Stimulated activated CD8-positive, alpha-beta memory T cell treated with anti-CD3 and anti-CD28 coated beads, Interleukin-15, amount 100 ng/mL, for 4 hours (primary cell): ENCODE measurements at regions not wholly inside any gene's neighbourhood (a gene's known extent, or its start where the extent isn't known, plus 50 kb on each side); places are given as distances from the start of the nearest gene placed in this dataset.
"Not testable (repeated sequence)": the region's sequence is repeated elsewhere in the genome, so short reads cannot be mapped to it uniquely, and the experiment has no call there.

Experiments
- DNase-seq, 2 donors: peaks; one replicate each; pipeline ENCODE4 v3.0.0-alpha.2; 2020; ENCODE audit warnings: low read depth in 2 of 2

- no peak for DNase-seq
Measured at GRCh38 chrX:39791691-39792090, 306.1 kb downstream of the BCOR start.

GRCh38 chrX:39795605-39796004 lies 302.2 kb downstream of the BCOR start:
- no peak for DNase-seq

- no peak for DNase-seq
Measured at GRCh38 chrX:39796856-39797255, 300.9 kb downstream of the BCOR start.

GRCh38 chrX:39798488-39798887 lies 299.3 kb downstream of the BCOR start:
- not testable (repeated sequence) for DNase-seq

- DNase-seq, result no peak
Measured at GRCh38 chrX:39802354-39802753, 295.4 kb downstream of the BCOR start.

GRCh38 chrX:39802908-39803307 lies 294.9 kb downstream of the BCOR start:
- no peak for DNase-seq

GRCh38 chrX:39805022-39805421 lies 292.7 kb downstream of the BCOR start:
- DNase-seq, result no peak

GRCh38 chrX:39805825-39806224 lies 291.9 kb downstream of the BCOR start:
- no peak for DNase-seq

GRCh38 chrX:39808471-39808917 lies 289.3 kb downstream of the BCOR start:
- DNase-seq, result no peak

- DNase-seq, result no peak
Measured at GRCh38 chrX:39809331-39809730, 288.4 kb downstream of the BCOR start.

- DNase-seq, result no peak
Measured at GRCh38 chrX:39810901-39811300, 286.9 kb downstream of the BCOR start.

GRCh38 chrX:39811376-39811775 lies 286.4 kb downstream of the BCOR start:
- DNase-seq, result no peak

GRCh38 chrX:39813631-39814277 lies 284.0 kb downstream of the BCOR start:
- no peak for DNase-seq

GRCh38 chrX:39814391-39814790 lies 283.4 kb downstream of the BCOR start:
- DNase-seq, result peak in 1 of 2 donors; percentile 3

GRCh38 chrX:39815631-39816030 lies 282.1 kb downstream of the BCOR start:
- DNase-seq, result no peak

- no peak for DNase-seq
Measured at GRCh38 chrX:39816871-39817731, 280.7 kb downstream of the BCOR start.

- DNase-seq, result no peak
Measured at GRCh38 chrX:39817754-39818470, 279.8 kb downstream of the BCOR start.

GRCh38 chrX:39818750-39819149 lies 279.0 kb downstream of the BCOR start:
- no peak for DNase-seq

GRCh38 chrX:39819921-39820849 lies 277.6 kb downstream of the BCOR start:
- DNase-seq, result no peak

- peak; percentile 31 to 35 for DNase-seq
Measured at GRCh38 chrX:39820938-39821708, 276.6 kb downstream of the BCOR start.

- no peak for DNase-seq
Measured at GRCh38 chrX:39821709-39822095, 276.1 kb downstream of the BCOR start.
